IMR-90 (cell line): ENCODE measurements at regions not wholly inside any gene's neighbourhood (a gene's known extent, or its start where the extent isn't known, plus 50 kb on each side); places are given as distances from the start of the nearest gene placed in this dataset.
A peak's percentile ranks its signal among the peaks of the same experiment; 100 is the strongest.

Source experiments
- ATAC-seq: fragments of 200-7000 bp; cut with Tn5 transposase; 2 replicates; pipeline ENCODE4 v1.9.1; 2020; ENCODE audit warnings: low read depth, mild to moderate bottlenecking, moderate library complexity
- BruUV-seq: library from RNA; stranded (reverse); fragments of 400-500 nt; replicated peaks from 2 replicates; lab custom pipeline; 2021; lab: Mats Ljungman, UMichigan
- CTCF ChIA-PET: fragments of 300-600 bp; formaldehyde crosslinking; extraction: SDS; loops from one replicate; lab custom pipeline; 2021; ENCODE audit warnings: antibody characterized with exemption; lab: Yijun Ruan, JAX
- POLR2A ChIA-PET: fragments of 300-600 bp; sonication (Branson Sonifier 250); formaldehyde crosslinking; loops from one replicate; lab custom pipeline; 2022; ENCODE audit warnings: antibody characterized with exemption; ENCODE audit not compliant: unreplicated experiment; lab: Charles Lee
- DNase-seq: peaks from one replicate; pipeline ENCODE4 v3.0.0; 2013
- H2AFZ ChIP-seq: replicated peaks from 2 replicates; pipeline ENCODE3; 2013; ENCODE audit warnings: low read length, mild to moderate bottlenecking; ENCODE audit not compliant: poor library complexity
- H2AK5ac ChIP-seq: 2 replicates; pipeline ENCODE4 v1.6.1; 2013; ENCODE audit warnings: low read depth, low read length, inconsistent platforms
- H2AK9ac ChIP-seq: replicated peaks from 2 replicates; pipeline ENCODE3; 2013; ENCODE audit warnings: mild to moderate bottlenecking, low read depth, low read length, moderate library complexity; ENCODE audit not compliant: poor library complexity
- H2BK120ac ChIP-seq: 2 replicates; pipeline ENCODE4 v1.6.1; 2013; ENCODE audit warnings: low read depth, low read length, inconsistent platforms
- H2BK15ac ChIP-seq: 3 replicates; pipeline ENCODE4 v1.6.1; 2013; ENCODE audit warnings: low read depth, low read length, inconsistent platforms
- H2BK20ac ChIP-seq: 2 replicates; pipeline ENCODE4 v1.6.1; 2013; ENCODE audit warnings: low read depth, mild to moderate bottlenecking, inconsistent platforms, low read length, moderate library complexity
- H2BK5ac ChIP-seq: 2 replicates; pipeline ENCODE4 v1.6.1; 2013; ENCODE audit warnings: mild to moderate bottlenecking, low read depth, low read length, inconsistent platforms; ENCODE audit not compliant: poor library complexity, severe bottlenecking
- H3K14ac ChIP-seq: replicated peaks from 2 replicates; pipeline ENCODE4 v1.6.1; 2013; ENCODE audit warnings: low read depth, low read length, inconsistent platforms
- H3K18ac ChIP-seq: 2 replicates; pipeline ENCODE4 v1.6.1; 2013; ENCODE audit warnings: low read depth, low read length, control low read depth
- H3K23ac ChIP-seq: 2 replicates; pipeline ENCODE4 v1.6.1; 2013; ENCODE audit warnings: low read depth, low read length, inconsistent platforms
- H3K27ac ChIP-seq: 2 replicates; pipeline ENCODE4 v1.5.1; 2013; ENCODE audit warnings: mild to moderate bottlenecking, control low read depth, low read length; ENCODE audit not compliant: insufficient read depth
- H3K27me3 ChIP-seq: 2 replicates; pipeline ENCODE4 v1.6.1; 2013; ENCODE audit warnings: low read length; ENCODE audit not compliant: control insufficient read depth, insufficient read depth
- H3K36me3 ChIP-seq: 2 replicates; pipeline ENCODE4 v1.6.1; 2013; ENCODE audit warnings: low read length, mixed read lengths; ENCODE audit not compliant: control insufficient read depth, insufficient read depth
- H3K4ac ChIP-seq: 2 replicates; pipeline ENCODE4 v1.6.1; 2013; ENCODE audit warnings: low read depth, low read length, inconsistent platforms
- H3K4me1 ChIP-seq: 2 replicates; pipeline ENCODE4 v1.6.1; 2013; ENCODE audit warnings: low read length, mixed read lengths; ENCODE audit not compliant: control insufficient read depth, insufficient read depth
- H3K4me2 ChIP-seq: 2 replicates; pipeline ENCODE4 v1.6.1; 2013; ENCODE audit warnings: low read depth, mild to moderate bottlenecking, control low read depth, low read length, moderate library complexity
- H3K4me3 ChIP-seq: 2 replicates; pipeline ENCODE4 v1.5.1; 2013; ENCODE audit warnings: low read depth, mild to moderate bottlenecking, control low read depth, low read length, moderate library complexity; ENCODE audit not compliant: insufficient read depth
- H3K56ac ChIP-seq: 2 replicates; pipeline ENCODE4 v1.6.1; 2013; ENCODE audit warnings: low read length, inconsistent platforms; ENCODE audit not compliant: insufficient read depth; ENCODE audit errors: extremely low read depth
- H3K79me1 ChIP-seq, 2 experiments: 2 replicates each; pipeline ENCODE4 v1.6.1; 2013; ENCODE audit warnings: low read length in 2 of 2, inconsistent platforms in 1 of 2, low read depth in 1 of 2
- H3K9ac ChIP-seq: 2 replicates; pipeline ENCODE4 v1.6.1; 2013; ENCODE audit warnings: low read depth, low read length, control low read depth
- H3K9me1 ChIP-seq: 2 replicates; pipeline ENCODE4 v1.6.1; 2013; ENCODE audit warnings: low read length, inconsistent platforms; ENCODE audit not compliant: insufficient read depth
- H3K9me3 ChIP-seq: 2 replicates; pipeline ENCODE4 v1.6.1; 2013; ENCODE audit warnings: low read length; ENCODE audit not compliant: control insufficient read depth, insufficient read depth
- H4K20me1 ChIP-seq: 2 replicates; pipeline ENCODE4 v1.6.1; 2013; ENCODE audit warnings: low read length, inconsistent platforms; ENCODE audit not compliant: insufficient read depth
- H4K5ac ChIP-seq: 2 replicates; pipeline ENCODE4 v1.6.1; 2013; ENCODE audit warnings: mild to moderate bottlenecking, low read depth, low read length, control low read depth
- H4K8ac ChIP-seq, 2 experiments: 2 replicates each; pipeline ENCODE4 v1.6.1; 2013; ENCODE audit warnings: low read depth in 2 of 2, low read length in 2 of 2, control low read depth in 1 of 2, inconsistent platforms in 1 of 2
- H4K91ac ChIP-seq: 2 replicates; pipeline ENCODE4 v1.6.1; 2013; ENCODE audit warnings: low read depth, low read length, inconsistent platforms; ENCODE audit not compliant: insufficient read depth
- CEBPB ChIP-seq: IDR thresholded peaks from 2 replicates; pipeline ENCODE4 v1.6.1; 2012; ENCODE audit warnings: low read depth, low read length, improper control_type of control experiment
- CHD1 ChIP-seq: IDR thresholded peaks from 2 replicates; pipeline ENCODE4 v1.6.1; 2012; ENCODE audit warnings: low read depth, low read length, improper control_type of control experiment
- FOS ChIP-seq: fragments of 150-350 bp; IDR thresholded peaks from 2 replicates; pipeline ENCODE4 v1.6.1; 2016; ENCODE audit warnings: low read depth, low read length
- MAFK ChIP-seq: IDR thresholded peaks from 2 replicates; pipeline ENCODE4 v1.6.1; 2012; ENCODE audit warnings: low read depth, low read length, improper control_type of control experiment
- MAZ ChIP-seq: IDR thresholded peaks from 2 replicates; pipeline ENCODE4 v1.6.1; 2012; ENCODE audit warnings: low read depth, mild to moderate bottlenecking, low read length, improper control_type of control experiment, moderate library complexity, borderline replicate concordance
- MXI1 ChIP-seq: IDR thresholded peaks from 2 replicates; pipeline ENCODE4 v1.6.1; 2012; ENCODE audit warnings: low read depth, mild to moderate bottlenecking, low read length, moderate library complexity, borderline replicate concordance
- NFE2L2 ChIP-seq: fragments of 150-350 bp; IDR thresholded peaks from 2 replicates; pipeline ENCODE4 v1.6.1; 2016; ENCODE audit warnings: low read depth, mild to moderate bottlenecking, low read length
- POLR2A ChIP-seq: IDR thresholded peaks from 2 replicates; pipeline ENCODE4 v1.6.1; 2012; ENCODE audit warnings: mild to moderate bottlenecking, low read depth, low read length
- RAD21 ChIP-seq: IDR thresholded peaks from 2 replicates; pipeline ENCODE4 v1.6.1; 2012; ENCODE audit warnings: low read length, improper control_type of control experiment
- RCOR1 ChIP-seq: IDR thresholded peaks from 2 replicates; pipeline ENCODE4 v1.6.1; 2012; ENCODE audit warnings: mild to moderate bottlenecking, low read length, improper control_type of control experiment; ENCODE audit not compliant: insufficient replicate concordance
- SMC3 ChIP-seq: fragments of 150-350 bp; IDR thresholded peaks from 2 replicates; pipeline ENCODE4 v1.6.1; 2016; ENCODE audit warnings: low read depth, mild to moderate bottlenecking, antibody characterized with exemption, low read length, moderate library complexity
- WGBS, 2 experiments: methylation state at CpG; one replicate each; pipeline versions ENCODE4 v1.1.5 to v1.1.7; 2013; ENCODE audit warnings: missing lambda C conversion rate in 2 of 2; ENCODE audit not compliant: insufficient read length in 1 of 2; ENCODE audit errors: extremely low coverage in 2 of 2; 5-methylcytosine and 5-hydroxymethylcytosine counted together
- dilution Hi-C: fragments of 300-500 bp; cut with HindIII; formaldehyde crosslinking; loops from one replicate; pipeline ENCODE4 v1.14.3; 2018; ENCODE audit warnings: low sequenced_read_pairs; ENCODE audit not compliant: unreplicated experiment
- in situ Hi-C: fragments of 300-500 bp; cut with MboI; formaldehyde crosslinking; loops from 3 replicates; pipeline ENCODE4 v1.14.3; 2019; ENCODE audit warnings: low sequenced_read_pairs, inconsistent platforms, mixed read lengths
- intact Hi-C: fragments of 100-400 bp; cut with micrococcal nuclease; formaldehyde crosslinking; loops from 2 replicates; pipeline ENCODE4 v1.10.0; 2022
- TF ChIP-seq, protein P1 (sequence below): conservative IDR thresholded peaks from 2 replicates; pipeline ENCODE4 v1.5.1; 2012; ENCODE audit warnings: mild to moderate bottlenecking, low read depth, low read length, improper control_type of control experiment
- TF ChIP-seq, protein P2 (sequence below): fragments of 150-350 bp; IDR thresholded peaks from 2 replicates; pipeline ENCODE4 v1.6.1; 2017; ENCODE audit warnings: mild to moderate bottlenecking, antibody characterized with exemption, low read length, low read depth

DNA sequence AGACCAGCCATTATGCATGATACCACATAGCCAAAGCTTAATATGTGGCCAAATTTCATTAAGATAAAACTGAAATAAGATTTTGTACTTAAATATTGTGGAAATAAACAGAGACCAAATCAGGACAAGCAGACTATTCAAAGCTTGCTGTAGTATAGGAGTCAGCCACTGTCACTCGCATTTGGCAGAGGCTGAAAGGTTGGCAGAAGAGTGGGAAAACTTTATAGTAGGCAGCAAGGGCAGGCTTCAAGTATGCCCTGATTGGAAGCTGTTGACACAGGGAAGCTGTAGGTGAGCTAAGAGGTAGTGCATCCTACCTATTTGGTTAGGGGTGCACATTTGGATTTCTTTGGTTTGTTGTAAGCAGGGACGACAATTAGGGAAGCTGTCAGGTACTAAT is 202.5 kb upstream of the PDZRN3 start:
- dilution Hi-C loops = no loop called here
- Histone ChIP-seq H3K9ac (no peak overlapping the region), H2BK15ac (no peak overlapping the region), H2BK20ac (no peak overlapping the region), H3K27me3 (no peaks in the 10 kb centered on the region; the same call in 1 of the 2 replicates), H3K27ac (no peak overlapping the region), H3K9me3 (0 out of 2 replicates have a peak, but pooled peaks cover 2% of the 10 kb centered on the region), H3K9me1 (no peaks in the 10 kb centered on the region), H3K18ac (no peak overlapping the region), H4K20me1 (no peaks in the 10 kb centered on the region), H3K4me1 (no peaks in the 10 kb centered on the region), H3K4ac (no peak overlapping the region), H4K5ac (no peak overlapping the region), H3K4me3 (no peak overlapping the region), H4K8ac (no peak overlapping the region), H3K36me3 (no peaks in the 10 kb centered on the region), H2AK5ac (no peak overlapping the region), H2AK9ac (no peak overlapping the region), H3K56ac (no peak overlapping the region), H3K23ac (no peak overlapping the region), H2BK5ac (no peak overlapping the region), H3K14ac (no peak overlapping the region), H2BK120ac (no peak overlapping the region), H3K79me1 (no peaks in the 10 kb centered on the region), H2AFZ (peak overlapping the region; percentile 26), H4K91ac (no peak overlapping the region), H3K4me2 (no peak overlapping the region)
- intact Hi-C loops = no loop called here
- CTCF ChIA-PET = interaction anchor here (1.3 to 1.6 kb wide), 2 partner anchors 21 to 29 kb away, joined by 3 read pairs; no protein-coding TSS in a partner anchor
- ATAC-seq = no peak
- no CpG with 5 or more reads among the region's 2 CpGs for WGBS, 2 experiments
- no TSS peak for BruUV-seq
- TF ChIP-seq CEBPB (no peak), CHD1 (no peak), SMC3 (no peak), MXI1 (no peak), MAFK (no peak), MAZ (no peak), POLR2A (no peak), RAD21 (no peak), FOS (no peak), NFE2L2 (no peak), RCOR1 (no peak)
- TF ChIP-seq, protein P1, sequence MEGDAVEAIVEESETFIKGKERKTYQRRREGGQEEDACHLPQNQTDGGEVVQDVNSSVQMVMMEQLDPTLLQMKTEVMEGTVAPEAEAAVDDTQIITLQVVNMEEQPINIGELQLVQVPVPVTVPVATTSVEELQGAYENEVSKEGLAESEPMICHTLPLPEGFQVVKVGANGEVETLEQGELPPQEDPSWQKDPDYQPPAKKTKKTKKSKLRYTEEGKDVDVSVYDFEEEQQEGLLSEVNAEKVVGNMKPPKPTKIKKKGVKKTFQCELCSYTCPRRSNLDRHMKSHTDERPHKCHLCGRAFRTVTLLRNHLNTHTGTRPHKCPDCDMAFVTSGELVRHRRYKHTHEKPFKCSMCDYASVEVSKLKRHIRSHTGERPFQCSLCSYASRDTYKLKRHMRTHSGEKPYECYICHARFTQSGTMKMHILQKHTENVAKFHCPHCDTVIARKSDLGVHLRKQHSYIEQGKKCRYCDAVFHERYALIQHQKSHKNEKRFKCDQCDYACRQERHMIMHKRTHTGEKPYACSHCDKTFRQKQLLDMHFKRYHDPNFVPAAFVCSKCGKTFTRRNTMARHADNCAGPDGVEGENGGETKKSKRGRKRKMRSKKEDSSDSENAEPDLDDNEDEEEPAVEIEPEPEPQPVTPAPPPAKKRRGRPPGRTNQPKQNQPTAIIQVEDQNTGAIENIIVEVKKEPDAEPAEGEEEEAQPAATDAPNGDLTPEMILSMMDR = no peak
- TF ChIP-seq, protein P2, sequence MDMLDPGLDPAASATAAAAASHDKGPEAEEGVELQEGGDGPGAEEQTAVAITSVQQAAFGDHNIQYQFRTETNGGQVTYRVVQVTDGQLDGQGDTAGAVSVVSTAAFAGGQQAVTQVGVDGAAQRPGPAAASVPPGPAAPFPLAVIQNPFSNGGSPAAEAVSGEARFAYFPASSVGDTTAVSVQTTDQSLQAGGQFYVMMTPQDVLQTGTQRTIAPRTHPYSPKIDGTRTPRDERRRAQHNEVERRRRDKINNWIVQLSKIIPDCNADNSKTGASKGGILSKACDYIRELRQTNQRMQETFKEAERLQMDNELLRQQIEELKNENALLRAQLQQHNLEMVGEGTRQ = no peak
- POLR2A ChIA-PET = no interaction called here
- DNase-seq = no peak
- in situ Hi-C loops = no loop called here
